22Rv1 (cell line): ENCODE measurements at regions not wholly inside any gene's neighbourhood (a gene's known extent, or its start where the extent isn't known, plus 50 kb on each side); places are given as distances from the start of the nearest gene placed in this dataset.

Source experiments
- ZFX ChIP-seq: fragments of 450-650 bp; IDR thresholded peaks from 2 replicates; pipeline ENCODE4 v1.6.1; 2017; ENCODE audit warnings: antibody characterized with exemption, borderline replicate concordance
- TF ChIP-seq, protein P1 (sequence below): fragments of 450-650 bp; IDR thresholded peaks from 2 replicates; pipeline ENCODE4 v1.5.1; 2017; ENCODE audit warnings: mild to moderate bottlenecking

- TF ChIP-seq, protein P1, sequence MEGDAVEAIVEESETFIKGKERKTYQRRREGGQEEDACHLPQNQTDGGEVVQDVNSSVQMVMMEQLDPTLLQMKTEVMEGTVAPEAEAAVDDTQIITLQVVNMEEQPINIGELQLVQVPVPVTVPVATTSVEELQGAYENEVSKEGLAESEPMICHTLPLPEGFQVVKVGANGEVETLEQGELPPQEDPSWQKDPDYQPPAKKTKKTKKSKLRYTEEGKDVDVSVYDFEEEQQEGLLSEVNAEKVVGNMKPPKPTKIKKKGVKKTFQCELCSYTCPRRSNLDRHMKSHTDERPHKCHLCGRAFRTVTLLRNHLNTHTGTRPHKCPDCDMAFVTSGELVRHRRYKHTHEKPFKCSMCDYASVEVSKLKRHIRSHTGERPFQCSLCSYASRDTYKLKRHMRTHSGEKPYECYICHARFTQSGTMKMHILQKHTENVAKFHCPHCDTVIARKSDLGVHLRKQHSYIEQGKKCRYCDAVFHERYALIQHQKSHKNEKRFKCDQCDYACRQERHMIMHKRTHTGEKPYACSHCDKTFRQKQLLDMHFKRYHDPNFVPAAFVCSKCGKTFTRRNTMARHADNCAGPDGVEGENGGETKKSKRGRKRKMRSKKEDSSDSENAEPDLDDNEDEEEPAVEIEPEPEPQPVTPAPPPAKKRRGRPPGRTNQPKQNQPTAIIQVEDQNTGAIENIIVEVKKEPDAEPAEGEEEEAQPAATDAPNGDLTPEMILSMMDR = no peak
- TF ChIP-seq ZFX = no peak
Measured at GRCh38 chr5:135183464-135183863, 149.4 kb upstream of the PITX1 start.
